Prostate gland (tissue), 2 donors: ENCODE measurements at regions not wholly inside any gene's neighbourhood (a gene's known extent, or its start where the extent isn't known, plus 50 kb on each side); places are given as distances from the start of the nearest gene placed in this dataset.

Source experiments
- CTCF ChIP-seq, 4 experiments: fragments of 200-600 bp in 2 of 4; fragments of 450-650 bp in 2 of 4; sonication (generic) in 2 of 4; IDR thresholded peaks; 1 replicate in 3 of 4; 2 replicates in 1 of 4; pipeline ENCODE4 v1.5.1; 2016 to 2019; ENCODE audit warnings: antibody characterized with exemption in 4 of 4, mild to moderate bottlenecking in 2 of 4, moderate library complexity in 2 of 4
- POLR2A ChIP-seq: fragments of 450-650 bp; IDR thresholded peaks from one replicate; pipeline ENCODE4 v1.6.1; 2016; ENCODE audit warnings: antibody characterized with exemption, mild to moderate bottlenecking
- POLR2AphosphoS5 ChIP-seq: sonication (generic); formaldehyde crosslinking; IDR thresholded peaks from one replicate; pipeline ENCODE4 v1.6.1; 2017; ENCODE audit warnings: antibody characterized with exemption

DNA sequence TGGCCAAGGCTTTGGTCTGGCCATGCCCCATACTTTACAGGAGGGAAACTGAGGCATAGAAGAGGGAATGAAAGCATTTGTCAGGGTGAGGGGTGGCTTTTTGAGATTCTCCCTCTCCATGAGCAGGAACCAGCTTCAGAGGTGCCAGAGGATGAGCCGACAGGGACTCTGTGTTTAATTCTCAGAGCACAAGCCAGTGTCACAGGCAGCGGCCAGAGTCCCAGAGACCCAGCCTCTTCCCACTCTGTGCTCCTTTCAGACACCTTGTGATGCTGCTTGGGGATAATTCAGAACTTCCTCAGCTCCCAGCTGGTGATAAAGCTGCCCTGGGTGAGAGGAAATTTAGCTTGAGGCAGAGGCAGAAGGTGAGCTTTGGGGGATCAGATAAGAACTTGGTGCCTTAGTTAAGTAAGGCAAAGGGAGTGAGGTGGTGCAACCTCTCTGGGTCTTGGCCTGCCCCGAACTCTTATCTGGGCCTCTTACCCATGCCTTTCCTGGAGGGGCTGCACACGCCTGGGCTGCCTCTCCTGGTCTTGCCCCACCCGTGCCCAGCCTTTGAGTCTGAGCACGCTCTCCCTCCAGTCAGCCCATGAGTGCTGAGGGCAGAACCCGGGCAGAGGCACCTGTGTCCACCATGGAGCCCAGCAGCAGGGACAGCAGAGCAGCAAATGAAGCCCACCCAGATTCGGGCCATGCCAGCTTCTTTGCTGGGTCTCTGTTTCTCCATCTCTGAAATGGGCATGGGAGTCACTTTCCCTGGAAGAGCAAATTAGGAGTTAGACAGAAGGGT, 175.6 kb upstream of the C1orf174 start:
- TF ChIP-seq CTCF (IDR thresholded peaks at IDR 0.05) (no peak), POLR2A (no peak), POLR2AphosphoS5 (no peak)
